Mesenchymal stem cell (in vitro differentiated cells and primary cell): ENCODE measurements at regions not wholly inside any gene's neighbourhood (a gene's known extent, or its start where the extent isn't known, plus 50 kb on each side); places are given as distances from the start of the nearest gene placed in this dataset.

ENCODE experiments used
- DNase-seq: peaks from one replicate; pipeline ENCODE4 v3.0.0-alpha.2; 2013
- H2AFZ ChIP-seq: one replicate; pipeline ENCODE4 v1.6.1; 2013; ENCODE audit warnings: low read depth, mild to moderate bottlenecking, control low read depth, inconsistent platforms, low read length, moderate library complexity
- H2AK5ac ChIP-seq: 2 replicates; pipeline ENCODE4 v1.6.1; 2013; ENCODE audit warnings: low read length, moderate library complexity, mild to moderate bottlenecking, inconsistent platforms; ENCODE audit not compliant: severe bottlenecking
- H2BK120ac ChIP-seq: one replicate; pipeline ENCODE4 v1.6.1; 2013; ENCODE audit warnings: low read depth, mild to moderate bottlenecking, inconsistent platforms, low read length, moderate library complexity
- H2BK12ac ChIP-seq, 2 experiments: one replicate each; pipeline ENCODE4 v1.6.1; 2013; ENCODE audit warnings: inconsistent platforms in 2 of 2, low read length in 2 of 2, mild to moderate bottlenecking in 2 of 2, moderate library complexity in 2 of 2, control low read depth in 1 of 2
- H2BK15ac ChIP-seq: one replicate; pipeline ENCODE4 v1.6.1; 2013; ENCODE audit warnings: mild to moderate bottlenecking, low read depth, inconsistent platforms; ENCODE audit not compliant: poor library complexity, severe bottlenecking
- H2BK5ac ChIP-seq: 2 replicates; pipeline ENCODE4 v1.6.1; 2013; ENCODE audit warnings: low read depth, mild to moderate bottlenecking, low read length, control low read depth, inconsistent platforms; ENCODE audit not compliant: poor library complexity, severe bottlenecking
- H3K14ac ChIP-seq, 2 experiments: one replicate each; pipeline ENCODE4 v1.6.1; 2013; ENCODE audit warnings: inconsistent platforms in 2 of 2, low read length in 2 of 2, control low read depth in 1 of 2, mild to moderate bottlenecking in 1 of 2, moderate library complexity in 1 of 2
- H3K18ac ChIP-seq, 2 experiments: one replicate each; pipeline ENCODE4 v1.6.1; 2013; ENCODE audit warnings: inconsistent platforms in 2 of 2, low read length in 2 of 2, control low read depth in 1 of 2, low read depth in 1 of 2, mild to moderate bottlenecking in 1 of 2
- H3K23ac ChIP-seq, 2 experiments: one replicate each; pipeline ENCODE4 v1.6.1; 2013; ENCODE audit warnings: inconsistent platforms in 2 of 2, low read length in 2 of 2, mild to moderate bottlenecking in 2 of 2, moderate library complexity in 2 of 2, control low read depth in 1 of 2
- H3K27ac ChIP-seq: 2 replicates; pipeline ENCODE4 v1.5.1; 2013; ENCODE audit warnings: mild to moderate bottlenecking, moderate library complexity, low read length, control low read depth, inconsistent platforms; ENCODE audit not compliant: poor library complexity, severe bottlenecking
- H3K27me3 ChIP-seq, 2 experiments: 2 replicates each; pipeline versions ENCODE4 v1.6.1 to v1.7.0; 2013; ENCODE audit warnings: low read length in 2 of 2, mild to moderate bottlenecking in 2 of 2, moderate library complexity in 2 of 2, control low read depth in 1 of 2, inconsistent platforms in 1 of 2; ENCODE audit not compliant: control insufficient read depth in 1 of 2, insufficient read depth in 1 of 2
- H3K36me3 ChIP-seq, 2 experiments: 2 replicates each; pipeline versions ENCODE4 v1.6.1 to v1.7.0; 2013; ENCODE audit warnings: low read length in 2 of 2, control low read depth in 1 of 2, inconsistent platforms in 1 of 2, low read depth in 1 of 2, mild to moderate bottlenecking in 1 of 2; ENCODE audit not compliant: insufficient read depth in 2 of 2, control insufficient read depth in 1 of 2
- H3K4ac ChIP-seq, 2 experiments: one replicate each; pipeline ENCODE4 v1.6.1; 2013; ENCODE audit warnings: inconsistent platforms in 2 of 2, low read length in 2 of 2, mild to moderate bottlenecking in 2 of 2, moderate library complexity in 2 of 2, control low read depth in 1 of 2, low read depth in 1 of 2
- H3K4me1 ChIP-seq: 2 replicates; pipeline ENCODE4 v1.6.1; 2013; ENCODE audit warnings: low read depth, low read length, control low read depth; ENCODE audit not compliant: control insufficient read depth, insufficient read depth
- H3K4me2 ChIP-seq: 2 replicates; pipeline ENCODE4 v1.6.1; 2013; ENCODE audit warnings: low read length, mild to moderate bottlenecking, inconsistent platforms; ENCODE audit not compliant: poor library complexity, severe bottlenecking
- H3K4me3 ChIP-seq, 2 experiments: 2 replicates each; pipeline versions ENCODE4 v1.5.1 to v1.7.0; 2013; ENCODE audit warnings: low read length in 2 of 2, mild to moderate bottlenecking in 2 of 2, control low read depth in 1 of 2, low read depth in 1 of 2; ENCODE audit not compliant: insufficient read depth in 1 of 2
- H3K79me1 ChIP-seq: replicated peaks from 2 replicates; pipeline ENCODE4 v1.6.1; 2013; ENCODE audit warnings: mild to moderate bottlenecking, control low read depth, low read length, inconsistent platforms; ENCODE audit not compliant: poor library complexity, severe bottlenecking
- H3K9ac ChIP-seq: 2 replicates; pipeline ENCODE4 v1.7.0; 2013; ENCODE audit warnings: mild to moderate bottlenecking, low read length, moderate library complexity
- H3K9me3 ChIP-seq: 2 replicates; pipeline ENCODE4 v1.7.0; 2013; ENCODE audit warnings: mild to moderate bottlenecking, low read length; ENCODE audit not compliant: control insufficient read depth
- H4K8ac ChIP-seq: one replicate; pipeline ENCODE4 v1.6.1; 2013; ENCODE audit warnings: inconsistent platforms, mild to moderate bottlenecking, low read length, moderate library complexity
- H4K91ac ChIP-seq: one replicate; pipeline ENCODE4 v1.6.1; 2013; ENCODE audit warnings: mild to moderate bottlenecking, low read length, inconsistent platforms
- WGBS: methylation state at CpG from one replicate; pipeline ENCODE4 v1.1.7; 2013; ENCODE audit warnings: mixed read lengths; 5-methylcytosine and 5-hydroxymethylcytosine counted together

GRCh38 chr2:215712219-215712868 is 276.5 kb upstream of the FN1 start:
- no peak overlapping the region for H3K14ac ChIP-seq
- peak overlapping the region in 1 of 2 experiments; percentile 12 for H3K4me3 ChIP-seq
- WGBS = 76% methylated on average over 1 of the region's 3 CpGs
- H3K27ac ChIP-seq = peak overlapping the region; percentile 99
- peak overlapping the region; percentile 64 for H2BK120ac ChIP-seq
- peak overlapping the region; percentile 91 for H2AK5ac ChIP-seq
- H4K91ac ChIP-seq = peak overlapping the region; percentile 65
- peak overlapping the region; percentile 81 for H3K9ac ChIP-seq
- H3K79me1 ChIP-seq = no peaks in the 10 kb centered on the region
- H3K23ac ChIP-seq = no peak overlapping the region
- H3K4me2 ChIP-seq = no peak overlapping the region
- H3K36me3 ChIP-seq = no peaks in the 10 kb centered on the region
- H2AFZ ChIP-seq = no peak overlapping the region
- no peak overlapping the region for H3K4ac ChIP-seq
- H3K9me3 ChIP-seq = no peaks in the 10 kb centered on the region
- H2BK15ac ChIP-seq = no peak overlapping the region
- peak; percentile 32 for DNase-seq
- H2BK5ac ChIP-seq = peak overlapping the region; percentile 95
- H3K4me1 ChIP-seq = peaks cover 5% of the 10 kb centered on the region
- H4K8ac ChIP-seq = peak overlapping the region; percentile 64
- H3K18ac ChIP-seq = peak overlapping the region; percentile 46 to 76
- no peaks in the 10 kb centered on the region for H3K27me3 ChIP-seq
- H2BK12ac ChIP-seq = peak overlapping the region; percentile 37 to 87

- Histone ChIP-seq H2BK15ac (no peak overlapping the region), H2AK5ac (peak overlapping the region; percentile 94), H2AFZ (no peak overlapping the region), H3K9me3 (no peaks in the 10 kb centered on the region), H3K27ac (peak overlapping the region; percentile 99), H3K4me1 (peaks cover 5% of the 10 kb centered on the region), H2BK120ac (peak overlapping the region; percentile 55), H3K79me1 (no peaks in the 10 kb centered on the region), H2BK5ac (peak overlapping the region; percentile 95), H2BK12ac (peak overlapping the region; percentile 29 to 46), H4K8ac (no peak overlapping the region), H3K9ac (peak overlapping the region; percentile 81), H3K18ac (peak overlapping the region in 1 of 2 experiments; percentile 72), H3K27me3 (no peaks in the 10 kb centered on the region), H4K91ac (no peak overlapping the region), H3K36me3 (no peaks in the 10 kb centered on the region), H3K4me3 (no peak overlapping the region), H3K4ac (peak overlapping the region in 1 of 2 experiments; percentile 49), H3K23ac (no peak overlapping the region), H3K4me2 (peak overlapping the region; percentile 9), H3K14ac (no peak overlapping the region)
- WGBS = 0% methylated on average over 2 of the region's 2 CpGs
- DNase-seq = peak; percentile 74
These were observed 275.7 kb upstream of the FN1 start for GRCh38 chr2:215711471-215712034.

- peak overlapping the region in 1 of 2 experiments; percentile 8 for H2BK12ac ChIP-seq
- H2AFZ ChIP-seq = no peak overlapping the region
- H3K14ac ChIP-seq = no peak overlapping the region
- H3K36me3 ChIP-seq = no peaks in the 10 kb centered on the region
- peak overlapping the region; percentile 81 for H2AK5ac ChIP-seq
- no peak overlapping the region for H3K4me3 ChIP-seq
- H4K8ac ChIP-seq = no peak overlapping the region
- H2BK5ac ChIP-seq = no peak overlapping the region
- H3K9me3 ChIP-seq = no peaks in the 10 kb centered on the region
- H3K23ac ChIP-seq = no peak overlapping the region
- 88% methylated on average over 7 of the region's 7 CpGs for WGBS
- H3K79me1 ChIP-seq = no peaks in the 10 kb centered on the region
- peaks cover 5% of the 10 kb centered on the region for H3K4me1 ChIP-seq
- no peak overlapping the region for H3K4ac ChIP-seq
- H3K4me2 ChIP-seq = no peak overlapping the region
- no peak overlapping the region for H3K27ac ChIP-seq
- H3K27me3 ChIP-seq = no peaks in the 10 kb centered on the region
- no peak overlapping the region for H3K9ac ChIP-seq
- DNase-seq = no peak
- H2BK15ac ChIP-seq = no peak overlapping the region
- no peak overlapping the region for H2BK120ac ChIP-seq
- no peak overlapping the region for H4K91ac ChIP-seq
- no peak overlapping the region for H3K18ac ChIP-seq
These were observed 271.7 kb upstream of the FN1 start for GRCh38 chr2:215707608-215708007.

- H2AK5ac ChIP-seq = no peak overlapping the region
- no peaks in the 10 kb centered on the region for H3K79me1 ChIP-seq
- 80% methylated on average over 1 of the region's 2 CpGs for WGBS
These were observed 270.0 kb upstream of the FN1 start for GRCh38 chr2:215705771-215706361.

More at GRCh38 chr2:215705771-215706361, 270.0 kb upstream of the FN1 start:
- no peak overlapping the region for H3K18ac ChIP-seq
- no peak overlapping the region for H2BK15ac ChIP-seq
- H3K27me3 ChIP-seq = no peaks in the 10 kb centered on the region
- no peak overlapping the region for H2BK120ac ChIP-seq
- H3K36me3 ChIP-seq = no peaks in the 10 kb centered on the region
- H2BK12ac ChIP-seq = no peak overlapping the region
- H3K23ac ChIP-seq = no peak overlapping the region
- peak overlapping the region; percentile 3 for H3K9ac ChIP-seq
- H4K8ac ChIP-seq = no peak overlapping the region
- H3K4ac ChIP-seq = no peak overlapping the region
- no peak overlapping the region for H3K4me2 ChIP-seq
- H2BK5ac ChIP-seq = no peak overlapping the region
- DNase-seq = no peak
- H3K4me1 ChIP-seq = peaks cover 2% of the 10 kb centered on the region
- no peak overlapping the region for H2AFZ ChIP-seq
- no peak overlapping the region for H3K14ac ChIP-seq
- H3K27ac ChIP-seq = no peak overlapping the region
- H3K9me3 ChIP-seq = no peaks in the 10 kb centered on the region
- H3K4me3 ChIP-seq = no peak overlapping the region
- H4K91ac ChIP-seq = no peak overlapping the region
